ENCODE measurements at regions not wholly inside any gene's neighbourhood (a gene's known extent, or its start where the extent isn't known, plus 50 kb on each side); places are given as distances from the start of the nearest gene placed in this dataset.
"Not testable (repeated sequence)": the region's sequence is repeated elsewhere in the genome, so short reads cannot be mapped to it uniquely, and the experiment has no call there.

DNA sequence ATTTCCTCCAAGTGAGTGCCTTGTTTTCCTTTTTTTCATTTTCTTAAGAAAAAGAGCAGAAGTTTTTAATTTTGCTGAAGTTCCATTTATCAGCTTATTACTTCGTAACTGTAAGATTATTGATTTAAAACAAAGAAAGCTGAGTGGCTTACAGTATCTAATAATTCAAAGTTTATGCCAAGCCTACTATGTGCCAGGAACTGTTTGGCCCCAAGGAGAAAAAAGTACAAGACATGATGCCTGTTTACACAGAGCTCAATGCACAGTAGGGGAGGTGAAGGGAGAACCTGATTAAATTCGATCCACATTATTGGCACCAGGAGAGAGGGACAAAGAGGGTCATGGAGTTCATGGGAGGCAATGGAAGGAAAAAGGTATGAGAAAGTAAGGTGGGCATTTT is 419.3 kb upstream of the ZMIZ1 start:
- no peak for DNase-seq (ENCODE audit: low read depth in 2 of 2)

DNA sequence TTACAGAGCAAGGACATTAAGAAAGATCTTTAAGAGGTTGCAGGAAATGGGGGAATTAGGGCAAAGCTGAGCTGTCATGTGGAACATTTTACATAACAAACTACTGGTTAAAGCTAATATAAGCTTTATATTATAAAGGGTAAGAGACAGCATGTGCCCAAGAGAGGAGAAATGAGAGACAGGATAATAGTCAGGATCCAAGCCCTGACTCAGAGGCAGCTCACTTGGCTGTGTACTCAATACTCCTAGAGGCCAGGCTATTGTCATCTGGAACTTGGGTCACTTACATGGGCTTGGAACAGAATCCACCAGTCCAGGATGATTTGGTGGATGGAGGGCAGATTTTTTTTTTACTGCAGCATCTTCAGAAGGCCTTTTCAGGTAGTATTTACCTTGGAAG is 418.6 kb upstream of the ZMIZ1 start:
- no peak for DNase-seq (ENCODE audit: low read depth in 2 of 2)

DNA sequence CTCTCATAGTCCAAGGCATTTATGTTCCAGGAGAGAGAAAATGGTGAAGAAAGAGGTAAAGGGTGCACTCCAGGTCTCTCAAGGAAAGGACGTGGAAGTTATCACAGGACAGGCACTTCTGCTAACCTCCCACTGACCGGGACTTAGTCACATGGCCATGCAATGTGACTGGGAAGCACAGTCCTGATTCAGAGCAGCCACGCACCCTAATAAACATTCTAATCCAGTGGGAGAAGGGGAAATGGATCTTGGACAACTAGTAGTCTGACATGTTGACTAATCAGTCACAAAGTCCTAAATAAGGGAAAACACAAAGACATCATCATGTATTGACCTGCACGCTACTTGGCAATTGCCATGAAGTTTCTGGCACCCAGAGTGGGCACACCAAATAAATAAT is 417.5 kb upstream of the ZMIZ1 start:
- no peak for DNase-seq (ENCODE audit: low read depth in 2 of 2)

DNA sequence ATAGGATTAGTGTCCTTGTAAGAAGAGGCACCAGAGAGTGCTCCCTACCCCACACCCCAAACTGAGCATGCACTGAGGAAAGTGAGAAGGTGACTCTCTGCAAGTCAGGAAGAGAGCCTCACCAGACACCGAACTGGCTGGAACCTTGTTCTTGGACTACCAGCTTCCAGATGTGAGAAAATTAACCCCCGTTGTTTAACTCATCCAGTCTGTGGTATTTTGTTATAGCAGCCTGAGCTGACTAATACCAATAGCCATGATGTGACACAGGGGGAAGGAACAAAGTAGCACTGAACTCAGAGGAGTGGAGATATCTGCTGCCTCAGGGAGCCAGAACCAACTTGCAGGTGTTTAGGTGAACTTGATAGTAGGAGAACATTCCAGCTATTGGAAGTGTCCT is 415.2 kb upstream of the ZMIZ1 start:
- DNase-seq (ENCODE audit: low read depth in 2 of 2): no peak

DNA sequence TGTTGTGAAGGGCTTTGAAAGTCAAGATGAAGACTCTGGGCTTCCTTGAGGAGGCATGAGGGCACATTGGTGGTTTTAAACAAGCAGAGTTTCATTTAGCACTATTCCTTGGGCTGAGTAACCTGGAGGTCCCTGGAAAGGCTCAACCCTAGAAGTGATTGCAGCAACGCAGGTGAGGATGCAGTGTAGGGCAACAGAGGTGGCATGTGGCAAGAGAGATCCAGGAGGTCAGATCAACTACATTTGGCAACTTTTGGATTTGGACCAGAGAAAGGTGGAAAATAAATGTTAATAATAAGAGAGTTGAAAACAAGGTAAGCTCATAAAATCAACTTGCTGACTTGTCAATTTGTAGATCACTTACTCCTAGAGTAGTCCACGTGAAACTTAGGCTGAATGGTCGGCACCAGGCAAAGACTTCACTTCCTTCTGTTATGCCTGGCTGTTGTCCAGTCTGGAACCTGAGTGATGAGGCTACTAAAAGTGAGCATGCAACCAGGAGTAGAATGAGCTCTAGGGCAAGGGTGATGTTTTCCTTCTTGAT is 414.6 kb upstream of the ZMIZ1 start:
- no peak for DNase-seq (ENCODE audit: low read depth in 2 of 2)

DNA sequence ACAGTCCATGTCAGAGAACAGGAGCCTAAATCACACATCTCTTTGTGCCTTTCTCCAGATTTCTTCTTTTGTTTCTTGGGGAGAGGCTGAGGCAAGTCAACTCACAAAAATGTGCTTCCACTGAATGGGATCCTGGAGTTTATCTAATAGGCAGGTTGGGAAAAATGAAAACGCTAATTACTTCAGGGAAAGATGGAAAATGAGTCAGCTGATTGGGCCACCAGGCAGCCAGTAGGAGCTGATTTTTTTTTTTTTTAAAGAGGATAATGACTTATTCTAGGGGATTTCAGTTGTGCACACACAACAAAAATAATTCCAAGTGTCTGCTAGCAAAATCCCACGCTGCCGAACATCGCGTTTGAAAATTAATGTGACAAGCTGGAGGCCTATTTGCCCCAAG is 412.8 kb upstream of the ZMIZ1 start:
- no peak for DNase-seq (ENCODE audit: low read depth in 2 of 2)

DNA sequence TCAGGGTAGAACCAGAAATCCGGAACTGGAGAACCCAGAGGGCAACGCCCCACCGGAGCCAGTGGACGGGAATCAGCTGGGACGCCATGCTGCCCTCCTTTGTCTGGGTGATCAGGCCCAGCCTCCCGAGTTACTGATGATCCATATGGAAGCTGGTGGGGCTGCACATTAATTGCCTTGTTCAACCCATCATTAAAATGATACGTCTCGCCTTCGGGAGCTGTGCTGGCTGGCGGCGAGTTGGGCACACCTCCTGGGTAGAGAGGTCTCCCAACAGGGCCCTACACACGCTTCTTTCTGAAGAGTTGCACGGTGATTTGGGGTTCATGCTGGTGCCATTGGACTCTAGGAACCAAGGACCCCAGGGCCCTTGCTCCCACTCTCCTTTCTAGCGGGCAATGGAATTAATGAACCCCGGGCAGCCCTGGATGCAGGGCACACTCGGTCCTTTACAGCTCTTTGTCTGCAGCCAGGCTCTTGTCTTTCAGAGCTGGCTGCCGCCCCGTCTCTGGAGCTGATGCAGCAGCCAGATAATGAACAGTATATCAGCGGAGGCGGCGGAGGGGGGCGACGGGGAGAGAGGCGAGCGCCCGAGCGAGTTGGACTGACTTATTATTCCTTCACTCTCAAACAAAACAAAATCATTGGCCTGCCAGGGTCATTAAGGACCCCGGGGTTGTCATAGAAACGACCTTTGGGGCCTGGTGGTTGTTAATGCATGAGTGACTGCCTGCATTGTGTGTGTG is 412.2 kb upstream of the ZMIZ1 start:
- DNase-seq (ENCODE audit: low read depth in 2 of 2): no peak

DNA sequence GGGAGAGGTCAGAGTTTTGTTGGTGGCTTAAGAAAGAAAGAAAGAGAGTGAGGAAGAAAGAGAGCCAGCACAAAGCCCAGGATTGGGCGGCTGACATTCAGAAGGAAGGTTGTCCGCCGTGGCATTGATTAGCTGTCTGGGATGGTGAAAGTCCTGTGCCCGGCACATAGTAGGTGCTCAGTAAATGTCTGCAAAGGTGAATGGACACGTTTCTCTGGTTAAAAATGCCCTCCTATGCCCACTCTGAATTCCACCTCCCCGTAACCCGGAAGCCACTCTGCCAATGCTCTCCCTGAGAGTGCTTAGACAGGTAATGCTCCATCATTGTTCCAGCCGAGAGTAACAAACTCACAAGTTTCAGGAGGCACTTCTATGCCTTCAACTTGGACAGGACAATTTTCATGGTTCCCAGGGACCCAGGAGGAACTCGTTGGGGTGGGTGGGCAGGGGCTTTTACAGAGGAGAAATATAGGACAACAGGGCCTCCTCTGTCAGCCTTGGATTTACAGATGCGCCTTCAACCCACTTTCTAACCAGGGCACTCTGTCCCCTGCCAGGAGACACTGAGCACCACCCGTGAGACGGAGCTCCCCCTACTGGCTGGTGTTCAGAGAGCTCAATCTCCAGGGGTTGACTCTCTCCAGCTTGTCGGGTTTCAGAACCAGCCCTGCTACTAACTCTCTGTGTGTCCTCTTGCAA is 411.5 kb upstream of the ZMIZ1 start:
- DNase-seq (ENCODE audit: low read depth in 2 of 2): peak; percentile 63 to 76

DNA sequence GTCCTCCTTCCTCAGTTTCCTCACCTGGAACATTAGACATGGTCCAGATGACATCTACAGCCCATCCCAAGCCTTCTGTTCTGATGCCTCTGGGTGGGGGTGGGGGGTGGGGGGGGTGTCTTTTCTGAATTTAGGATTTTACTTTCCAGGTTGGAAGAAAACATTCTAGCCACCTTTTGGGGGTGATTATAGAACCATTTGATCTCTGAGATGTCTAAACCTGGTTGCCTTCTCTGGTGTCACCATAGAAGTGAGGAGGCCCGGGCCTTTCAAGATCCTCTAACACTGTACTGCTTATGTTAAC is 411.0 kb upstream of the ZMIZ1 start:
- DNase-seq (ENCODE audit: low read depth in 2 of 2): no peak

DNA sequence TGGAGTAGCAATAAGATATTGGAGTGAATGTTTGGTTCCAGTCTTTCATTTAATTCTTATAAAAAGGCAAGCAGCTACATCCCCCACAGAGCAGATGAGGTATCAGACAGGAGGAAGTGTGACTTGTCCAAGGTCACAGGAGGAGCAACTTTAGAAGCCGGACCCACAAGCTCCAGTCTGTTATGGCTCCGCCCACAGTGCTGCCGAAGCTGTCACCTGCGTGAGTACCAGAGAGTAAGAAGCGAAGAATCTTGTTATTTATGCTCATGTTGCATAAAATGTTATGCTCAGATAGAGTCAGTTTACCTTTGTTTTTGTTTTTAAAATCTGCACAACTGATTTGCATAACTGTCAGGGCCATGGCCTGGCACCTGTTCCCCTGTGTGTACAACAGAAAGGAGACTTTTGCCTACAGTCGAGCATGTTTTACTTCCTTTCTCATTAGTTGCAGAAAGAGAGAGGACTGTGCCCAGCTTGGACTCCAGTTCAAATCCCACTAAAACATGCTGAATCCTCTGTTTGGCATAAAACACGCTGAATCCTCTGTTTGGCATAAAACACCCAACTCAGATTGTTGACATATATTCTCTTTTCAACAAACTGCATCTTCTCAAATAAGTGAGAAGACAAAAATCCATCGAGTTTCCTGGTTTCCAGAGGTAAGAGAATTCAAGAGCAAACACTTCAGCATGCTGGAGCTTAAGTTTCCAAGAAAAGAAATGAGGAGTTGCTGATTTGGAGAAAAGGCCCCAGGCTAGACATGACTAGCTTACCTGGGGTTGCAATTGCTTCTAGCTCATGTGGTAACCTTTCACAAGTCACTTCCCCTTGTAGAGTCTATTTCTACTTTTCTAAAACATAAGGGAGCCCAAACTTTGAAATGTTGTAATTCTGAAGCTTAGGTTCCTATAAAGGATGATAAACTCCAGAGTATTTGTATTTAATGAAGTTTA is 409.8 kb upstream of the ZMIZ1 start:
- no peak for DNase-seq (ENCODE audit: low read depth in 2 of 2)

DNA sequence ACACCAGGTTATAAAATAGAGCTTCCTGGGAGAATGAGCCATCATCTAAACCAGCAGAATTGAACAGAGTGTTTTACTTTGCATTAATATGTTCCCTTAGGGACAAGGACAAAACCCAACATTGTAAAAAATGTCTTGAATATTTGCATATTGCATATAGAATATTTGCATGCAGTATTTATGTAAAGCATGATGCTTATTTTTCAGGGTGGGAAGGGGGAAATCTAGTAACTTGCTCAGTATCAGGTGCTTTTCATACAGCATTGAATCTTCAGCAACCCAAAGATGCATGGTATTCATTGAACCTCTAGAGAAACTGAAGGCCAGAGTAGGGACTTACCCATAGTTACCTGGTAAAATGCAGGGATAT is 409.2 kb upstream of the ZMIZ1 start:
- DNase-seq (ENCODE audit: low read depth in 2 of 2): no peak

DNA sequence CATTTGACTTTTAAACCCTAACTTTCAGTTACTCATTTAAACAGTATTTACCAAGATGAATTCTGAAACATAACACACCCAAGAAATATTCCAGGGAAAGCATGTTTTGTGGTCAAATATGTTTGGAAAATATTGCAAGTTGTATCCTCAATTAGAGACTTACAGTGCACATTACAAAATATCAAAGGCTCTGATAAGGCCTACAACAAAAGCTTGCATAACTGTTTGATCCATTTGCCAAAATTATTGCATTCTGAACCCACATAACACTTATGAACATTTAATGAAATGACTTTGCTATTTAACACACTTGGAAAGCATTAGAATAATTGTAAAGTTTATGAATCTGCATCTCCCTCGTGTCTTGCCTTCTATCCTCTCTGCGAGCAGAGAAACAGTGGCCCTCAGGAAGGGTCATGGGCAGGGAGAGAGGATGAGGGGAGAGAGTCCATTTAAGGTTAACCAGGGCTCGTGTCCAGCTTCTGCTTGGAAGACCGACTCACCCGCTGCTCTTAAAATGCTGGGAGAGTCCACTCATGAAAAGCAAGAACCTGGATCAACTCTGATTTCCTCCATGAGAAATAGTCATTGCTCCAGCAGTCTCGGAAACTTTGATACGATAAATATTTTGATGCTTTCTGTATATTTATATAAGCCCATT is 408.2 kb upstream of the ZMIZ1 start:
- no peak for DNase-seq (ENCODE audit: low read depth in 2 of 2)

DNA sequence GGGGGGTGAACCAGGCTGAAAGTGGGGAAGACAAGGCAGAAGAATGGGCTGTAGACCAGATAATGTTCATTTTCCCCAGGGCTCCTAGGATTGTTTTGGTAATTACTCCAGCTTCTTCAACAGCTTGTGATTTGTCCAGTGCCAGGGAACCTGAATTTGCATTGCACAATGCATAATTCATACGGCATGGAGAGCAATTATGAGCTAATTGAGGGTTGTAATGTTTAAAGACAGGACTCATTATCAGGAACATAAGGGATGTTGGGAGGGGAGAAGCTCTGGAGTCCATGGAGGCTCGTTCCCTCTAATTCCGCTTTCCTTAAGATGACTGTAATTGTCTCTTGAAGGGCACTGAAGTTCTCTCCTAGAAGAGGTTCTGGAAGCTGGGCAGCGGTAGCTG is 405.0 kb upstream of the ZMIZ1 start:
- DNase-seq (ENCODE audit: low read depth in 2 of 2): no peak

DNA sequence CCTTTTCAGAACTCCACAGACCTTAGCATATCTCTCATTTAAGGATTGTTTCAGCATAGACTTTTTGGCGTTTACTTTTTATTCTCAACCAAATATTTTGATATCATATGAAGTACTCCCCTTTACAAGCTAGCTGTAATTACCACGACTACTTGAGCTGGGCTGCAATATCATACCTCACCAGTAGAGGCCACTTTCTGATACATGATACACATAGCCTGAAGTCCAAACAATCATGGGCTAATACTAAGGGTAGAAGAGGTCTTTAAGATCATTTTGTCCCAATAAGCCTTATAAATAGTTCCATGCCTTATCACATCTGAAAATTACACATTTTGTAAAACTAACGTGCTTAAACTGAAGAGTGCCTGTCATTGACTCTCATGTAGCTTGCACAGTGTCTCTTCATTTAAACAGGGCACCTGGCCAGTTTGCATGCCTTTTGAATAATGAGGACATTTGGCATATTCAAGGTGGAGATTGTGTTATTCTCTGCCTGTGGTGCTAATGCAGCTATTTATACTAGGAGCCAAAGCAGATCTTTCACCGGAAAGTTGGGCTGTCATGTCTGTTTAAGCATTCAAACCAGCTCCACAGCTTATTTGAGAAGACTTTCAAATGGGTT is 403.7 kb upstream of the ZMIZ1 start:
- DNase-seq (ENCODE audit: low read depth in 2 of 2): peak in 1 of 2 donors; percentile 2

DNA sequence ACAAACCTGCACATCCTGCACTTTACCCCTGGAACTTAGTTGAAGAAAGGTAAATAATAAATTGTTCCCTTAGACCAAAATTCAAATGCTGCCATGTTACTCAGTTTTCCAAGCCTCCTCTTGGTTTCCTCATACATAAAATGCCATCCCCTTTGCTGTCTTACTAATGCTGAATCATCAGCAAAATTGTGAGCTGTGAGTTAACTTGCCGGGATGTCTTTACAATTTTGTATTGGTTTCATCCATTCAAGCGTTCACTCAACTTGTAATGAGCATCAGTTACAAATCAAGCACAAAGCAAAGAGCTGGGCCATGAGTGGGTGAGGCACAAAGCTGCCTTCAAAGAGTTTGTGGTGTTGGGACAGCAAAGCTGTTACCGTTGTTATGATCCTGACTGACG is 395.8 kb upstream of the ZMIZ1 start:
- no peak for DNase-seq (ENCODE audit: low read depth in 2 of 2)

DNA sequence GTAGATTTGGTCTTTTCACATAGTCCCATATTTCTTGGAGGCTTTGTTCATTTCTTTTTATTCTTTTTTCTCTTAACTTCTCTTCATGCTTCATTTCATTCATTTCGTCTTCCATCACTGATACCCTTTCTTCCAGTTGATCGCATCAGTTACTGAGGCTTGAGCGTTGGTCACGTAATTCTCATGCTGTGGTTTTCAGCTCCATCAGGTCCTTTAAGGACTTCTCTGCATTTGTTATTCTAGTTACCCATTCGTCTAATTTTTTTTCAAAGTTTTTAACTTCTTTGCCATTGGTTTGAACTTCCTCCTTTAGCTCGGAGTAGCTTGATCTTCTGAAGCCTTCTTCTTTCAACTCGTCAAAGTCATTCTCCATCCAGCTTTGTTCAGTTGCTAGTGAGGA is 387.6 kb upstream of the ZMIZ1 start:
- not testable (repeated sequence) for DNase-seq (ENCODE audit: low read depth in 2 of 2)

DNA sequence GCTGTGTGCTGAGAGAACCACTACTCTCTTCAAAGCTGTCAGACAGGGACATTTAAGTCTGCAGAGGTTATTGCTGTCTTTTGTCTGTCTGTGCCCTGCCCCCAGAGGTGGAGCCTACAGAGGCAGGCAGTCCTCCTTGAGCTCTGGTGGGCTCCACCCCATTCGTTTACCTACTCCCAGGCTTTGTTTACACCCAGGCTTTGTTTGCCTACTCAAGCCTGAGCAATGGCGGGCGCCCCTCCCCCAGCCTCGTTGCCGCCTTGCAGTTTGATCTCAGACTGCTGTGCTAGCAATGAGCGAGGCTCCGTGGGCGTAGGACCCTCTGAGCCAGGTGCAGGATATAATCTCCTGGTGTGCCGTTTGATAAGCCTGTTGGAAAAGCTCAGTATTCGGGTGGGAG is 386.8 kb upstream of the ZMIZ1 start:
- DNase-seq (ENCODE audit: low read depth in 2 of 2): not testable (repeated sequence)

DNA sequence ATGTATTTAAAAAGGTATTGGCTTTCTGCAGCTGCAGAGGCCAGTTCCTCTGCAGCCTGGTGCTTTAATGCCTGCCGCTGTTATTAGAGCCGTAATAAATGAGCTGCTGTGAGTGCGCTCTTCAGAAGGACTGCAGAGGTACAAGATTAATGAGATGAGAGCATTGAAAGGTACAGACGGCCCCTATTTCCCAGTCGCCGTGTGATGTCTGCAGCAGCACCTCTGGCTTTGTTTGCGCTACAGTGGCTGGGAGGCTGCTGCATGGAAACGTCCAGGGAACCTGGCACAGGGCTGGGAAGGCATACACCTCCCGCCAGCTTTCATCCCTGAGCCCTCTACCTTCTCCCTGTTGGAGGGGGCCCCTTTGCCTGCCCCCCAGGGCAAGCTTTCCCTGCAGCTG is 383.8 kb upstream of the ZMIZ1 start:
- DNase-seq (ENCODE audit: low read depth in 2 of 2): no peak

DNA sequence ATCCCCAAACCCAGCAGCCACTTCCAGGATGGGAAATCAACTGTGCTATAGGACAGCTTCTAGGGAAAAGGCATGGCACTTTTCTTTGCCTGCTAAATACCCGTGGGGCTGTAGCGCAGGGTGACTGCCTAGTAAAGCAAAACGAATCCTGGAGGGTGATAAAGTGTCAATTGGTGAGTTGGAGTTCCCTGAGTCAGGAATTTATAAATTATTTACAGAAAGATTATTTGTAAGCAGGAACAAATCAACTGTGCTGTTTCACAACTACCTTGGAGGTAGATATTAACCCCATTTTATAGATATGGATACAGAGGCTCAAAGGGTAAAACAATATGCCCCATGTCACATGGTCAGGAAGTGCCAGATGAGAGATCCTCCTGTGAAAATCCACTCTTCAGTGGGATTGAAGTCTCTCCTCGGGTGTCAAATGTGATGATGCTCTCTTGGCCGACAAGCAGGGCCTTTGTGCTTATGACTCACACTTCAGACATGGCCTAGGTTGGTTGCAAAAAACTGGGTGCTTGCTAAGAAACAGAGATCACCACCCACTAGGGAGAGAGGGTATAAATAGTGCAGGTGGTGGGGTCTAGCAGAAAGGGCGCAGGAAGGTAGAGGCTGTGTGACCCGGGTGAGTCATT is 383.2 kb upstream of the ZMIZ1 start:
- no peak for DNase-seq (ENCODE audit: low read depth in 2 of 2)

DNA sequence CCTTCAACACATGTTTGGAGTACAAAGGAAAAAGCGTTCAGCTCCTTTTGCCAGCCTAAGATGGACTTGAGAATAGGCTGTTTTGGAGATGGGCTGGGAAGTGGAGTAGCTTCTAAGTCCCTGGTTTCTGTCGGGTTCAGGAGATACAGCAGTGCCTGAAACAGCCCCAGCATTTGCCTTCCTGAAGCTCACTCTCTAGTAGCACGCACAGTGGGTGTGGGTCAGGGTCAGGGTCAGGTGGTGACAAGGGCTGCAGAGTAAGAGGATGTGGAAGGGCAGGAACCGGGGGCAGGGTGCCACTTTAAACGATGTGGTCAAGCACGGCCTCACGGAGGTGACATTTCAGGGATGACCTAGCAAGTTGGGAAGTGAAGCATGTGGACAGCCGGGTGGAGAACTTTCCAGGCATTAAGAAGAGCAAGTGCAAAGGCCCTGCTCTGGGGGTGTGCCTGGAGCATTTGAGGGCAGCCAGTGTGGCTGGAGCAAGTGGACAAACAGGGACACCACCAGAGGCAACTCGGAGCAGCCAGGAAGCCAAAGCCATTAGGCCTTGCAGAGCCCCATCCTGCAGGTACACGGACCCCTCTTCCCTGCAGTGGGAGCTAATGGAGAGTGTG is 382.2 kb upstream of the ZMIZ1 start:
- DNase-seq (ENCODE audit: low read depth in 2 of 2): no peak

DNA sequence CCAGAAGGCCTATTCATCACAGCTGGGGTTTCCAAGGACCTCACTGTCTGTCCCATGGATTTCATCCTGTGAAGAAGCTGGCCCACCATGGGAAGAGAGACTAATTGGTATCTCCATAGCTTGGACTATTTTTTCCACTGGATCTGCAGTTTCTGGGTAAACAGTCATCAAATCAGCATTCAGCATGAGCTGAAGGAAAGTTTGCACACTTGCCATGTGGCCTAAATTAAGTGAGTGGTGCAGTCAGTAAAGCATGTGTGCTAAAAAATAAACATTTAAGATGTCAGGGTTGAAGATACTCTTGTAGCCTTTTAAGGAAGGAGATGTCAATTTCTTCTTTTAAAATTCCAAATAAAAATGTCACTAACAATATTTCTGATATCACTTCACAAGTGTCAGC is 381.1 kb upstream of the ZMIZ1 start:
- DNase-seq (ENCODE audit: low read depth in 2 of 2): no peak

Data from stimulated activated CD4-positive, alpha-beta T cell treated with anti-CD3 and anti-CD28 coated beads, Interleukin-4, amount 100 ng/mL, for 48 hours (primary cell).